ENCODE measurements at regions not wholly inside any gene's neighbourhood (a gene's known extent, or its start where the extent isn't known, plus 50 kb on each side); places are given as distances from the start of the nearest gene placed in this dataset.

- no peak overlapping the region for H3K4me3 ChIP-seq (ENCODE audit: low read length)
- no peak for DNase-seq
- TF ChIP-seq CTCF (IDR thresholded peaks at IDR 0.05): no peak
- no peak overlapping the region for H3K27ac ChIP-seq (ENCODE audit: low read length)
- H3K27me3 ChIP-seq (ENCODE audit: control insufficient read depth, insufficient read depth, low read length): no peaks in the 10 kb centered on the region
- H3K36me3 ChIP-seq (ENCODE audit: control insufficient read depth, insufficient read depth, low read length): no peaks in the 10 kb centered on the region
- Mint-ChIP-seq H3K4me1 (no peaks in the 10 kb centered on the region), H3K27ac (no peak overlapping the region), H3K36me3 (no peaks in the 10 kb centered on the region), H3K27me3 (ENCODE audit: low read depth in 2 of 2) (no peaks in the 10 kb centered on the region), H3K4me3 (no peak overlapping the region), H3K9me3 (peaks cover 2 to 8% of the 10 kb centered on the region in 2 donors)
- intact Hi-C loops (cut with micrococcal nuclease): no loop called here
- H3K4me1 ChIP-seq (ENCODE audit: control insufficient read depth, insufficient read depth, low read length): no peaks in the 10 kb centered on the region
- ATAC-seq: no peak
- no peaks in the 10 kb centered on the region for H3K9me3 ChIP-seq (ENCODE audit: control insufficient read depth, insufficient read depth, low read length)
- WGBS (ENCODE audit: insufficient coverage): 90% methylated on average over 1 of the region's 5 CpGs
Observed at GRCh38 chr4:91984466-91984865, 319.3 kb upstream of the GRID2 start.

- no peaks in the 10 kb centered on the region for H3K27me3 ChIP-seq (ENCODE audit: control insufficient read depth, insufficient read depth, low read length)
- no peak for ATAC-seq
- no peaks in the 10 kb centered on the region for H3K27me3 Mint-ChIP-seq (ENCODE audit: low read depth in 2 of 2)
- intact Hi-C loops (cut with micrococcal nuclease): no loop called here
- peaks cover 8 to 12% of the 10 kb centered on the region in 2 donors for H3K9me3 Mint-ChIP-seq
- no peak overlapping the region for H3K4me3 ChIP-seq (ENCODE audit: low read length)
- no peak overlapping the region for H3K4me3 Mint-ChIP-seq
- H3K36me3 ChIP-seq (ENCODE audit: control insufficient read depth, insufficient read depth, low read length): no peaks in the 10 kb centered on the region
- no peak overlapping the region for H3K27ac Mint-ChIP-seq
- WGBS (ENCODE audit: insufficient coverage): 0% methylated on average over 1 of the region's 2 CpGs
- no peaks in the 10 kb centered on the region for H3K36me3 Mint-ChIP-seq
- no peak overlapping the region for H3K27ac ChIP-seq (ENCODE audit: low read length)
- H3K9me3 ChIP-seq (ENCODE audit: control insufficient read depth, insufficient read depth, low read length): no peaks in the 10 kb centered on the region
- DNase-seq: no peak
- no peak for TF ChIP-seq CTCF (IDR thresholded peaks at IDR 0.05)
- H3K4me1 ChIP-seq (ENCODE audit: control insufficient read depth, insufficient read depth, low read length): no peaks in the 10 kb centered on the region
- no peaks in the 10 kb centered on the region for H3K4me1 Mint-ChIP-seq
Observed at GRCh38 chr4:91989914-91990313, 313.9 kb upstream of the GRID2 start.

- Mint-ChIP-seq H3K36me3 (no peaks in the 10 kb centered on the region), H3K4me3 (no peak overlapping the region), H3K27me3 (ENCODE audit: low read depth in 2 of 2) (no peaks in the 10 kb centered on the region), H3K4me1 (no peaks in the 10 kb centered on the region), H3K27ac (no peak overlapping the region), H3K9me3 (peaks cover 9 to 10% of the 10 kb centered on the region in 2 donors)
- ATAC-seq (no peak), DNase-seq (no peak)
- Histone ChIP-seq H3K4me1 (ENCODE audit: control insufficient read depth, insufficient read depth, low read length) (no peaks in the 10 kb centered on the region), H3K36me3 (ENCODE audit: control insufficient read depth, insufficient read depth, low read length) (no peaks in the 10 kb centered on the region), H3K27ac (ENCODE audit: low read length) (no peak overlapping the region), H3K4me3 (ENCODE audit: low read length) (no peak overlapping the region), H3K27me3 (ENCODE audit: control insufficient read depth, insufficient read depth, low read length) (no peaks in the 10 kb centered on the region), H3K9me3 (ENCODE audit: control insufficient read depth, insufficient read depth, low read length) (no peaks in the 10 kb centered on the region)
- WGBS (ENCODE audit: insufficient coverage): 71% methylated on average over 2 of the region's 2 CpGs
- intact Hi-C loops (cut with micrococcal nuclease): no loop called here
- TF ChIP-seq CTCF (IDR thresholded peaks at IDR 0.05): no peak
Observed at GRCh38 chr4:91990726-91991125, 313.0 kb upstream of the GRID2 start.

GRCh38 chr4:91997045-91997444, 306.7 kb upstream of the GRID2 start:
- Mint-ChIP-seq H3K4me3 (no peak overlapping the region), H3K4me1 (no peaks in the 10 kb centered on the region), H3K27me3 (ENCODE audit: low read depth in 2 of 2) (no peaks in the 10 kb centered on the region), H3K9me3 (peaks cover 10 to 12% of the 10 kb centered on the region in 2 donors), H3K27ac (no peak overlapping the region), H3K36me3 (no peaks in the 10 kb centered on the region)
- Histone ChIP-seq H3K4me3 (ENCODE audit: low read length) (no peak overlapping the region), H3K27ac (ENCODE audit: low read length) (no peak overlapping the region), H3K27me3 (ENCODE audit: control insufficient read depth, insufficient read depth, low read length) (no peaks in the 10 kb centered on the region), H3K36me3 (ENCODE audit: control insufficient read depth, insufficient read depth, low read length) (no peaks in the 10 kb centered on the region), H3K9me3 (ENCODE audit: control insufficient read depth, insufficient read depth, low read length) (peaks cover 8% of the 10 kb centered on the region), H3K4me1 (ENCODE audit: control insufficient read depth, insufficient read depth, low read length) (no peaks in the 10 kb centered on the region)
- 83% methylated on average over 2 of the region's 2 CpGs for WGBS (ENCODE audit: insufficient coverage)
- no peak for ATAC-seq
- intact Hi-C loops (cut with micrococcal nuclease): no loop called here
- DNase-seq: no peak
- TF ChIP-seq CTCF (IDR thresholded peaks at IDR 0.05): no peak

All from natural killer cell (primary cell).